HepG2 (cell line): ENCODE measurements at regions not wholly inside any gene's neighbourhood (a gene's known extent, or its start where the extent isn't known, plus 50 kb on each side); places are given as distances from the start of the nearest gene placed in this dataset.

Experiments
- ATAC-seq: fragments of 200-7000 bp; cut with Tn5 transposase; 3 replicates; pipeline ENCODE4 v1.9.1; 2020; ENCODE audit warnings: mild to moderate bottlenecking, moderate library complexity
- BruUV-seq: library from RNA; stranded (reverse); fragments of 400-500 nt; replicated peaks from 2 replicates; lab custom pipeline; 2021; lab: Mats Ljungman, UMichigan
- CTCF ChIA-PET: fragments of 300-600 bp; formaldehyde crosslinking; extraction: SDS; loops from one replicate; lab custom pipeline; 2021; ENCODE audit warnings: low total read pairs, inconsistent platforms, low intra/inter-chr PET ratio; lab: Yijun Ruan, JAX
- POLR2A ChIA-PET: fragments of 350-600 bp; sonication (Branson Sonifier 250); formaldehyde crosslinking; loops from one replicate; lab custom pipeline; 2020; ENCODE audit warnings: antibody characterized with exemption, inconsistent platforms; lab: Yijun Ruan, JAX
- DNase-seq: peaks from one replicate; pipeline ENCODE4 v3.0.0-alpha.2; 2015; ENCODE audit warnings: low spot score
- FAIRE-seq: peaks from 3 replicates; lab custom pipeline; 2011; peaks lifted over from hg19 to GRCh38; lab: Jason Lieb, UNC
- H2AFZ ChIP-seq: one replicate; pipeline ENCODE4 v1.6.1; 2011; ENCODE audit warnings: low read length, inconsistent platforms
- H3K27ac ChIP-seq: fragments of 300-600 bp; 3 replicates; pipeline ENCODE4 v1.8.0; 2011; ENCODE audit warnings: mixed run types, mild to moderate bottlenecking, mixed read lengths, low read length, inconsistent platforms; ENCODE audit not compliant: insufficient read depth; ENCODE audit errors: extremely low read length
- H3K27me3 ChIP-seq, 2 experiments: fragments of 200-600 bp in 1 of 2; 2 replicates in 1 of 2; 3 replicates in 1 of 2; pipeline versions ENCODE4 v1.6.0 to v1.8.0; 2011; ENCODE audit warnings: low read length in 2 of 2, mild to moderate bottlenecking in 2 of 2, moderate library complexity in 2 of 2, inconsistent platforms in 1 of 2; ENCODE audit not compliant: insufficient read depth in 2 of 2, control insufficient read depth in 1 of 2
- H3K36me3 ChIP-seq, 2 experiments: fragments of 200-600 bp in 1 of 2; replicated peaks in 1 of 2; 2 replicates in 1 of 2; 3 replicates in 1 of 2; pipeline versions ENCODE4 v1.5.1 to v1.8.0; 2011; ENCODE audit warnings: low read length in 2 of 2, inconsistent platforms in 1 of 2; ENCODE audit not compliant: insufficient read depth in 2 of 2, control insufficient read depth in 1 of 2
- H3K4me1 ChIP-seq: 2 replicates; pipeline ENCODE4 v1.5.1; 2012; ENCODE audit warnings: low read length, inconsistent platforms; ENCODE audit not compliant: insufficient read depth
- H3K4me2 ChIP-seq: 2 replicates; pipeline ENCODE4 v1.6.0; 2011; ENCODE audit warnings: low read depth, low read length, inconsistent platforms
- H3K4me3 ChIP-seq, 3 experiments: fragments of 200-600 bp in 1 of 3; sonication (generic), shearing (Covaris generic) in 1 of 3; replicated peaks in 1 of 3; 2 replicates each; pipeline ENCODE4 v1.5.1; 2011 to 2016; ENCODE audit warnings: low read length in 3 of 3, inconsistent platforms in 2 of 3, low read depth in 2 of 3, mild to moderate bottlenecking in 2 of 3, control low read depth in 1 of 3, mixed read lengths in 1 of 3; ENCODE audit not compliant: insufficient read depth in 1 of 3
- H3K79me2 ChIP-seq: one replicate; pipeline ENCODE4 v1.6.1; 2011; ENCODE audit warnings: low read length, inconsistent platforms; ENCODE audit not compliant: insufficient read depth
- H3K9ac ChIP-seq: 2 replicates; pipeline ENCODE4 v1.6.0; 2011; ENCODE audit warnings: mild to moderate bottlenecking, low read depth, low read length, inconsistent platforms; ENCODE audit not compliant: insufficient read depth
- H3K9me3 ChIP-seq: 2 replicates; pipeline ENCODE4 v1.5.1; 2012; ENCODE audit warnings: mild to moderate bottlenecking, low read length
- H4K20me1 ChIP-seq: 2 replicates; pipeline ENCODE4 v1.6.0; 2011; ENCODE audit warnings: inconsistent platforms, mild to moderate bottlenecking, low read length, moderate library complexity; ENCODE audit not compliant: insufficient read depth
- AGO2 ChIP-seq: fragments of 200-400 bp; formaldehyde crosslinking; optimal IDR thresholded peaks from 2 replicates; pipeline ENCODE3; 2017; ENCODE audit warnings: mild to moderate bottlenecking, low read depth, low read length, moderate library complexity
- CENPBD1 ChIP-seq: sonication (generic); formaldehyde crosslinking; IDR thresholded peaks from 2 replicates; pipeline ENCODE4 v1.8.0; 2022; ENCODE audit warnings: missing genetic modification reagents, low read depth, mild to moderate bottlenecking, borderline replicate concordance
- ELF3 ChIP-seq: IDR thresholded peaks from 2 replicates; pipeline ENCODE4 v1.6.1; 2016; ENCODE audit warnings: missing genetic modification reagents, missing compliant biosample characterization
- HMGA1 ChIP-seq: sonication (generic); formaldehyde crosslinking; conservative IDR thresholded peaks from 2 replicates; pipeline ENCODE4 v1.4.0; 2020; ENCODE audit warnings: missing genetic modification reagents
- IKZF1 ChIP-seq: fragments of 450-650 bp; IDR thresholded peaks from 2 replicates; pipeline ENCODE4 v1.7.1; 2016
- MAFF ChIP-seq: IDR thresholded peaks from 2 replicates; pipeline ENCODE4 v1.6.1; 2011; ENCODE audit warnings: low read depth, low read length, improper control_type of control experiment
- MAFK ChIP-seq, 2 experiments: IDR thresholded peaks in 1 of 2; conservative IDR thresholded peaks in 1 of 2; 2 replicates each; pipeline ENCODE4 v1.6.1; 2011; ENCODE audit warnings: improper control_type of control experiment in 2 of 2, low read length in 2 of 2
- MTA1 ChIP-seq: sonication (generic); formaldehyde crosslinking; IDR thresholded peaks from 2 replicates; pipeline ENCODE4 v1.4.0; 2020; ENCODE audit warnings: missing genetic modification reagents, mild to moderate bottlenecking, borderline replicate concordance
- NCOA5 ChIP-seq: sonication (generic); formaldehyde crosslinking; IDR thresholded peaks from 2 replicates; pipeline ENCODE4 v1.4.0; 2020; ENCODE audit warnings: missing genetic modification reagents
- POLR2G ChIP-seq: fragments of 200-400 bp; formaldehyde crosslinking; IDR thresholded peaks from 2 replicates; pipeline ENCODE4 v1.6.1; 2018; ENCODE audit warnings: mild to moderate bottlenecking, low read depth, low read length, moderate library complexity
- PRDM4 ChIP-seq: sonication (generic); formaldehyde crosslinking; IDR thresholded peaks from 2 replicates; pipeline ENCODE4 v1.9.0; 2021; ENCODE audit warnings: missing genetic modification reagents, borderline replicate concordance
- TEAD2 ChIP-seq: sonication (generic); formaldehyde crosslinking; IDR thresholded peaks from 2 replicates; pipeline ENCODE4 v1.9.0; 2021; ENCODE audit warnings: missing genetic modification reagents
- TRAFD1 ChIP-seq: sonication (generic); formaldehyde crosslinking; IDR thresholded peaks from 2 replicates; pipeline ENCODE4 v1.5.1; 2020; ENCODE audit warnings: missing genetic modification reagents, mild to moderate bottlenecking, borderline replicate concordance
- ZBTB26 ChIP-seq: IDR thresholded peaks from 2 replicates; pipeline ENCODE4 v1.6.1; 2016; ENCODE audit warnings: missing compliant biosample characterization, missing genetic modification reagents, borderline replicate concordance
- ZNF207 ChIP-seq: fragments of 450-650 bp; IDR thresholded peaks from 2 replicates; pipeline ENCODE4 v1.6.1; 2016; ENCODE audit warnings: antibody characterized with exemption, borderline replicate concordance
- ZNF792 ChIP-seq: IDR thresholded peaks from 2 replicates; pipeline ENCODE4 v1.6.1; 2016
- WGBS: methylation state at CpG from one replicate; pipeline ENCODE4 v1.1.6; 2017; ENCODE audit warnings: low lambda C conversion rate; 5-methylcytosine and 5-hydroxymethylcytosine counted together
- in situ Hi-C: cut with HindIII; loops from 2 replicates; pipeline ENCODE4 v1.10.0; 2017; ENCODE audit warnings: low pct_unique_long_range_greater_than_20kb; ENCODE audit not compliant: extremely low pct_ligation_motif_present
- intact Hi-C: fragments of 100-400 bp; cut with micrococcal nuclease; formaldehyde crosslinking; loops from one replicate; pipeline ENCODE4 v1.10.0; 2022; ENCODE audit not compliant: unreplicated experiment

- no peak overlapping the region for H3K4me2 ChIP-seq
- TF ChIP-seq TEAD2 (CRISPR knock-in tag) (no peak), MAFF (peak; percentile 56; the same call in 1 of the 2 replicates), ZBTB26 (CRISPR knock-in tag) (no peak), ELF3 (CRISPR knock-in tag) (no peak), ZNF207 (no peak), TRAFD1 (CRISPR knock-in tag) (no peak), CENPBD1 (CRISPR knock-in tag) (no peak), MAFK (conservative IDR thresholded peaks at IDR 0.05 in 1 of 2, IDR thresholded peaks at IDR 0.05 in 1 of 2; ENCODE audit: low read length in 2 of 2) (peak; percentile 59 to 67), AGO2 (no peak), ZNF792 (CRISPR knock-in tag) (no peak), NCOA5 (CRISPR knock-in tag) (no peak), POLR2G (no peak), PRDM4 (CRISPR knock-in tag) (no peak), IKZF1 (no peak), HMGA1 (CRISPR knock-in tag) (no peak), MTA1 (CRISPR knock-in tag) (no peak)
- TF ChIP-seq, all 625 proteins: peak for 2
- Histone ChIP-seq H3K27me3 (no peaks in the 10 kb centered on the region; a peak in 1 of 5 replicates), H3K27ac (no peak overlapping the region), H3K4me3 (no peak overlapping the region), H3K79me2 (no peaks in the 10 kb centered on the region), H3K36me3 (no peaks in the 10 kb centered on the region), H4K20me1 (no peaks in the 10 kb centered on the region), H3K9ac (no peak overlapping the region), H2AFZ (no peak overlapping the region), H3K9me3 (no peaks in the 10 kb centered on the region), H3K4me1 (no peaks in the 10 kb centered on the region)
- POLR2A ChIA-PET = no interaction called here
- CTCF ChIA-PET = no interaction called here
- intact Hi-C loops (no loop called here), in situ Hi-C loops (no loop called here)
- ATAC-seq (no peak), FAIRE-seq (no peak), DNase-seq (no peak)
- WGBS = 9% methylated on average over 3 of the region's 3 CpGs
- BruUV-seq = no TSS peak
Measured at GRCh38 chr5:87576867-87577266, 164.1 kb upstream of the CCNH start.
